H1 (cell line): ENCODE measurements at regions not wholly inside any gene's neighbourhood (a gene's known extent, or its start where the extent isn't known, plus 50 kb on each side); places are given as distances from the start of the nearest gene placed in this dataset.

ENCODE experiments used
- CEBPB ChIP-seq: IDR thresholded peaks from 2 replicates; pipeline ENCODE4 v1.6.1; 2012; ENCODE audit warnings: low read depth, low read length
- CHD2 ChIP-seq: IDR thresholded peaks from 2 replicates; pipeline ENCODE4 v1.6.1; 2012; ENCODE audit warnings: low read length, improper control_type of control experiment
- NRF1 ChIP-seq: IDR thresholded peaks from 2 replicates; pipeline ENCODE4 v1.6.1; 2011; ENCODE audit warnings: mild to moderate bottlenecking, low read depth, low read length, improper control_type of control experiment
- POLR2A ChIP-seq, 2 experiments: IDR thresholded peaks; 1 replicate in 1 of 2; 2 replicates in 1 of 2; pipeline ENCODE4 v1.6.1; 2011; ENCODE audit warnings: low read depth in 2 of 2, low read length in 2 of 2, mild to moderate bottlenecking in 2 of 2; ENCODE audit errors: control extremely low read depth in 1 of 2
- POLR2AphosphoS5 ChIP-seq: IDR thresholded peaks from 2 replicates; pipeline ENCODE4 v1.6.1; 2011; ENCODE audit warnings: low read depth, low read length
- SAP30 ChIP-seq: fragments of 300-600 bp; sonication (generic); IDR thresholded peaks from 2 replicates; pipeline ENCODE4 v1.7.1; 2012; ENCODE audit warnings: low read length, moderate library complexity, mild to moderate bottlenecking, inconsistent platforms; ENCODE audit not compliant: insufficient read depth, insufficient replicate concordance
- SIN3A ChIP-seq, 2 experiments: IDR thresholded peaks in 1 of 2; conservative IDR thresholded peaks in 1 of 2; 2 replicates each; pipeline ENCODE4 v1.6.1; 2011 to 2012; ENCODE audit warnings: low read length in 2 of 2, improper control_type of control experiment in 1 of 2, low read depth in 1 of 2, mild to moderate bottlenecking in 1 of 2
- TAF1 ChIP-seq: IDR thresholded peaks from 2 replicates; pipeline ENCODE4 v1.6.1; 2011; ENCODE audit warnings: mild to moderate bottlenecking, low read depth, low read length
- TF ChIP-seq, protein P1 (sequence below), 3 experiments: IDR thresholded peaks; 1 replicate in 2 of 3; 2 replicates in 1 of 3; pipeline versions ENCODE4 v1.5.1 to v1.6.1; 2011; ENCODE audit warnings: low read length in 3 of 3, mild to moderate bottlenecking in 3 of 3, inconsistent platforms in 2 of 3, low read depth in 1 of 3, moderate library complexity in 1 of 3; ENCODE audit not compliant: insufficient read depth in 1 of 3; ENCODE audit errors: control extremely low read depth in 1 of 3
- TF ChIP-seq, protein P2 (sequence below): IDR thresholded peaks from 2 replicates; pipeline ENCODE4 v1.6.1; 2012; ENCODE audit warnings: inconsistent platforms

DNA sequence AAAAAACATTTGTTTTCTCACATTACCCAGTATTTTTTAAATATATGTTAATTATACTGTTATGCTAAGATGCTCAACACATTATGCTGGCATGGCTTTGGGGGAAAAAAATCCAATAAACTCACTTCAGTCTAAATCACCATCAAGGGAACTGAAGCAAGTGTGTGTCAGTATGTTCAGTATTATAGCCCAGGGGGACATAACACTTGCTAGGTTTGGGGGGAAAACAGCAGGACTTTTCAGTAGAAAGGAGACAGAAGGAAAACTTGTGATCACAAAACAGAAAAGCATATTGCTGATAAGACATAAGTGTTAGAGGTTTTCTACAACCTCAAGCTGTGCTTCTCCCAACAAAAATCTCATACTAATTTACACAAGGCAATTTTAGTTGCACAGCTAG is 1759.9 kb upstream of the PCDH20 start:
- TF ChIP-seq SAP30 (no peak), POLR2A (IDR thresholded peaks at IDR 0.05; ENCODE audit: control extremely low read depth in 1 of 2, low read depth in 2 of 2, low read length in 2 of 2) (no peak), POLR2AphosphoS5 (no peak), SIN3A (conservative IDR thresholded peaks at IDR 0.05 in 1 of 2, IDR thresholded peaks at IDR 0.05 in 1 of 2; ENCODE audit: low read depth in 1 of 2, low read length in 2 of 2) (no peak), TAF1 (no peak), NRF1 (no peak), CEBPB (no peak), CHD2 (no peak)
- TF ChIP-seq, protein P1, sequence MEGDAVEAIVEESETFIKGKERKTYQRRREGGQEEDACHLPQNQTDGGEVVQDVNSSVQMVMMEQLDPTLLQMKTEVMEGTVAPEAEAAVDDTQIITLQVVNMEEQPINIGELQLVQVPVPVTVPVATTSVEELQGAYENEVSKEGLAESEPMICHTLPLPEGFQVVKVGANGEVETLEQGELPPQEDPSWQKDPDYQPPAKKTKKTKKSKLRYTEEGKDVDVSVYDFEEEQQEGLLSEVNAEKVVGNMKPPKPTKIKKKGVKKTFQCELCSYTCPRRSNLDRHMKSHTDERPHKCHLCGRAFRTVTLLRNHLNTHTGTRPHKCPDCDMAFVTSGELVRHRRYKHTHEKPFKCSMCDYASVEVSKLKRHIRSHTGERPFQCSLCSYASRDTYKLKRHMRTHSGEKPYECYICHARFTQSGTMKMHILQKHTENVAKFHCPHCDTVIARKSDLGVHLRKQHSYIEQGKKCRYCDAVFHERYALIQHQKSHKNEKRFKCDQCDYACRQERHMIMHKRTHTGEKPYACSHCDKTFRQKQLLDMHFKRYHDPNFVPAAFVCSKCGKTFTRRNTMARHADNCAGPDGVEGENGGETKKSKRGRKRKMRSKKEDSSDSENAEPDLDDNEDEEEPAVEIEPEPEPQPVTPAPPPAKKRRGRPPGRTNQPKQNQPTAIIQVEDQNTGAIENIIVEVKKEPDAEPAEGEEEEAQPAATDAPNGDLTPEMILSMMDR (IDR thresholded peaks at IDR 0.05; ENCODE audit: control extremely low read depth in 1 of 3, insufficient read depth in 1 of 3, low read depth in 1 of 3, low read length in 3 of 3), result no peak
- TF ChIP-seq, protein P2, sequence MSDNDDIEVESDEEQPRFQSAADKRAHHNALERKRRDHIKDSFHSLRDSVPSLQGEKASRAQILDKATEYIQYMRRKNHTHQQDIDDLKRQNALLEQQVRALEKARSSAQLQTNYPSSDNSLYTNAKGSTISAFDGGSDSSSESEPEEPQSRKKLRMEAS, result no peak
